ENCODE measurements at regions not wholly inside any gene's neighbourhood (a gene's known extent, or its start where the extent isn't known, plus 50 kb on each side); places are given as distances from the start of the nearest gene placed in this dataset.

GRCh38 chr13:26962671-26963070, 202.1 kb upstream of the GPR12 start:
- TF ChIP-seq POLR2A (IDR thresholded peaks at IDR 0.05; ENCODE audit: low read length), result no peak
- TF ChIP-seq GATA1 (IDR thresholded peaks at IDR 0.05; ENCODE audit: low read depth, low read length), result no peak

All from erythroblast (primary cell).